HG03135 (cell line): ENCODE measurements at regions not wholly inside any gene's neighbourhood (a gene's known extent, or its start where the extent isn't known, plus 50 kb on each side); places are given as distances from the start of the nearest gene placed in this dataset.

ENCODE experiments used
- ATAC-seq: cut with Tn5 transposase; IDR thresholded peaks from one replicate; pipeline ENCODE4 v1.9.1; 2021; ENCODE audit warnings: mild to moderate bottlenecking, moderate library complexity; ENCODE audit not compliant: unreplicated experiment

DNA sequence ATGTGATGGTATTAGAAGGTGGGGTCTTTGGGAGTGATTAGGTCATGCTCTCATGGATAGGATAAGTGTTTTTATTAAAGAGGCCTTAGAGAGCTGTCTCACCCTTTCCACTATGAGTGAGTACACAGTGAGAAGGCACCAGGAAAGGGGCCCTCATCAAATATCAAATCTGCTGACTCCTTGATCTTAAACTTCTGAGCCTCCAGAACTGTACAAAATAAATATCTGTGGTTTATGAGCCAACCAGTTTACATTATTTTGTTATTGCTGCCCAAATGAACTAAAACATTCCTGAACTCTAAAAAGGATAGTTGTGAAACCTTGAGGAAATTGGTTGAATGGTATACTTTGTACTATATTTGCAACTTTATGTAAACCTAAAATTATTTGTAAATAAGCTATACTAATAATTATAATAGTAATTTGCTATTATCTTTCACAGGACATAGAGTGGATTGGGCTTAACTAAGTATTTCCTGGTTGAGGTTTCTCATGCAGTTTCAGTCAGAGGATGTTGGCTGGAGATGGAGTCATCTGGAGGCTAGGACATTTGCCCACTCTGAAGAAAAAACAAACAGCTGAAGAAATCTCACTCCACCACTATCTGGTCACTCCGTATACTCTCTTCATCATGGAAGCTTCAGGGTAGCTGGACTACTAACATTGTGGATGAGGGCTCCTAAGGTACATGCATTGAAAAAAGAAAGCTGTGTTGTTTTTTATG, 1068.6 kb upstream of the CADM2 start:
- ATAC-seq, result no peak

- ATAC-seq, result no peak
Observed at GRCh38 chr3:83890763-83891135, 1068.0 kb upstream of the CADM2 start.

DNA sequence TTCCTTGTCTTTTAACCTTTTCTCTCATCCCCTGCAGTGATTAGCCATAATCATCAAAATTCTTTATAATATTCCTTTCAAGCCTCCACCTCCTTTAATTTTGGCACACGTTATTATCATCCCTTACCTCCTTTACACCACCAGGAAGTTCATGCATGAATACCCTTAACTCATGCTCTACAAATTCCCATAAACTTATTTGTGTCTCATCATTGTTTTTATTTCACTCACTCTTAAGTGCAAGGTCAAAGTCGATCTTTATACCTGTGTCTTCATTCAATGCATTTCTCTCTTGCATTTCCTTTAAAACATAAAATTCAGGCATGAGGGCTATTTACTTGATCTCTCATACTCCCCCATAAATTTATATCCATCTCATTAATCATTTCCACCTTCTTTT, 1064.6 kb upstream of the CADM2 start:
- ATAC-seq, result no peak

DNA sequence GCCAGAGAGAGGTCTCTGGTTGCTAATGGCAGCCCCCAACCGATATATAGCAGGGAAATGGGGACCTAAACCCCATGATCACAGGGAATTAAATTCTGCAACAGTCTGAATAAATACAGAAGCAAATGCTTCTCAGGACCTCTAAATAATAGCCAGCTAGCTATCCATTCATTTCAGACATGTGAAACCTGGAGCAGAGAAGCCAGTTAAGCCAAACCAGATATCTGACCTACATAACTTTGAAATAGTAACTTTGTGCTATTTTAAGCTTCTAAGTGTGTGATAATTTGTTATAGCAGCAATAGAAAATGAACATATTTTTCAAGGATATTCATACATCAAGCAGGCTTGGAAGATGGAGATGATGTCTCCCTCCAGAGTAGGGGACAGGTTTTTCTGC, 1062.9 kb upstream of the CADM2 start:
- no peak for ATAC-seq

DNA sequence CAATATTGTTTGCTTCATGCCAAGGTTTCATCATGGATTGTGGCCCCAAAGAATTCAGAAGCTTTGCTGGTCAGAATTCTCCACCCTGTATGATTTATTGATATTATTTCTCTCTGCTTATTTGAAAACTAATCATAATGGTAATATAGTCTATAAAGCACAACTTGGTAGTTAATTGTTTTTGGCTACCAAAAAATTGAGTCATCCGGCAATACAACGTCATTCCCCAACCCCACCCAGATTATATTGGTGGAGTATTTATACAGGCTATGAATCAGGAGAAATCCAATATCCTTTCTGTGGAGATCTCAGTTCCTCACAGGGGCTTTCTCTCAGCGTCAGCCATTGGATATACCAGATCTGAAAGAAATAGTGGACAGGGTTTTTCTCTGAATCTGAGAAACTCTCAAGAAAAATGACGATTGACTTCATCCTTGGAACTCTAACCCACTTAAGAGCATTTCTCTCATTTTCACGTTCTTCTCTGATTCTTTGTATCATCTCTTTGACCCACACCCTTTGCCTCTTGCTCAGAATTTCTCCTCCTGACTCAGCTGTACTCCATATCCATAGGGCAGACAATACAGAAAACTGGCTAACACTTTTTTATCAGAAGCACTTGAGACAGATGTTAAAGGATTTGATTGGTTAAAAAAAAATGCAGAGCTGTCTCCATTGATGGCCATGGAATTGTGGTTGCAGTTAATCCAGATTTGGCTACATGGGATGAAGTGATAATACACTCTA, 1055.8 kb upstream of the CADM2 start:
- no peak for ATAC-seq

GRCh38 chr3:83913381-83913780, 1045.4 kb upstream of the CADM2 start:
- ATAC-seq, result no peak

DNA sequence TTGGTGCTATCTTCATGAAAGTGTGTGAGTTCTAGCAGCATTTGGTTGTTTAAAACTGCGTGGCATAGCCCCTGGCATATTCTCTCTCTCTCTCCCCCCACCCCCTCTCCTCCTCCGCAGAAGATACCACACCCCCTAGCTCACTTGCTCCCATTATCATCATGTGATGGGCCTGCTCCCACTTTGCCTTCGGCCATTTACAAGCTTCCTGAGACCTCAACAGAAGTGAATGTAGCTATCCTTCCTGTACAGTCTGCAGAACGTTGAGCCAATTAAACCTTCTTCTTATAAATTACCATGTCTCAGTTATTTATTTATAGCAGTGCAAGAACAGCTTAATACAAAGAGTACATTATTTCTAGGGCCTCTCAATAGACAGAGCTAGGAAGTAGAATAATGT, 1032.5 kb upstream of the CADM2 start:
- ATAC-seq, result no peak

DNA sequence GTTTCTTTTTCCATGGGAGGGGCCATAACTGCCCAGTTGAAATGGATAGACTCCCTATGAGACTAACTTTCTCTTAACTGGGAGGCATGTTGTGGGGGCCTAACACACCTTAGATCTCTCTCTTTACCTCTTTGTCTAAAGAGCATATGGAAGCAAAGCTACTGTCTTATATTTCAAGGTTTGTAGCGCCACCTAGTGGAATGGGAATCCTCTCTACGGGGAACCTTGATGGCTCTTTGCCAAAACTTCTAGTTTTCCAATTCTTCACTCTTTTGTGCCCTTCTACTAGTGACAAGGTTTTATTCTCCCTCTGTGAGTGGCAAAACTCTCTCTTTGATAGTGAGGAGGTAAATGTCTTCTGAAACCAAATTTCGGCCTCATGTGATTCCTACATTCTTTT, 1030.4 kb upstream of the CADM2 start:
- no peak for ATAC-seq

DNA sequence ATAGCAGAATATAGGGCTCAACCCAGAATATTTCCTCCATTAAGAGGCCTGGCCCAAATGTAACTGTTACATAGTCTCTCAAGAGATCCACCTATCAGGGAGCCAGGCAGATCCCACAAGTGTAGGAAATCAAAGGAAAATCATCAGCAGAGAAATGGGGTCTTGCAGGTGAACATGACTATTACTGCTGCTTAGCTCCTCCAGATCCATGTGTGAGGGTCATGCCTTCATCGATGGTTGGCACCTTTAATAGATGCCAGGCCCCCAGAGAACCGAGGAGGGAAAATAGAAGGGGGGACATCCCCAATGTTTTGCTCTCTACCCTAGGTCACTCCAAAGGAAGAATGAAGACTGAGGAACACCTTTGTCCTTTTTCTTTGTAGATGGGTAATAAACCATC, 1029.9 kb upstream of the CADM2 start:
- ATAC-seq, result no peak

- no peak for ATAC-seq
Observed at GRCh38 chr3:83934192-83935021, 1024.4 kb upstream of the CADM2 start.

- no peak for ATAC-seq
Observed at GRCh38 chr3:83938491-83938890, 1020.3 kb upstream of the CADM2 start.

- no peak for ATAC-seq
Observed at GRCh38 chr3:83941990-83942745, 1016.6 kb upstream of the CADM2 start.

DNA sequence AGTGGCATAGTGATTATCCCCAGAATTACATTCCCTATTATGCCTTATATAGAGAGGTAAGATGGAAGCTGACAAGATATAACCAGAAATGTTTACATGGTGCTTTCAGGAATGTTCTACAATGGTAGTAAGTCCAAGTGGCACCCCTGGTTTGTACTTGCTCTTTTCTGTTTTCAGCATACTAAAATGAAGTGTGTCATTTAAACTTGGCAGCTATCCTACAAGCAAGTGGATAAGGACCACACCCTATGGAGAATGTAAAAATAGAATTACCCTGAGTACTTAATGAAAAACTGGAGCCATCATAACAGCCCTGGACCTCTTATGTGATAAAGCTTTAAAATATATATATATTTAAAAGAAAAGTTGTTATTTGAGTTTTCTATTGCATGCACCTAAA, 1012.7 kb upstream of the CADM2 start:
- no peak for ATAC-seq

DNA sequence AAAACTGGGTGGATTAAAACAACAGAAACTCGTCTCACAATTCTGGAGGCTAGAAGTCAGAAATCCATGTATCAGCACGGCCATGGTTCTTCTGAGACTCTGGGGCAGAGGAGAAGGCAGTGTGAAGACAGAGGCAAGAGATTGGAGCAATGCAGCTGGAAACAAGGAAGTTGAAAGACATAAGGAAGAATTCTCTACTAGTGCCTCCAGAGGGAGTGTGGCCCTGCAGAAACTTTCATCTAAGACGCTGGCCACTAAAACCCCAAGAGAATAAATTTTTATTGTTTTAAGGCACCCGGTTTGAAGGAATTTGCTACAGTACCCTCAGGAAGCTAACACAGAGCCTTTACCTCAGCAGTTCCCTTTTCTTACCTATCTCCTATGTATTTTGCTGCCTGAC, 1012.2 kb upstream of the CADM2 start:
- ATAC-seq, result no peak

DNA sequence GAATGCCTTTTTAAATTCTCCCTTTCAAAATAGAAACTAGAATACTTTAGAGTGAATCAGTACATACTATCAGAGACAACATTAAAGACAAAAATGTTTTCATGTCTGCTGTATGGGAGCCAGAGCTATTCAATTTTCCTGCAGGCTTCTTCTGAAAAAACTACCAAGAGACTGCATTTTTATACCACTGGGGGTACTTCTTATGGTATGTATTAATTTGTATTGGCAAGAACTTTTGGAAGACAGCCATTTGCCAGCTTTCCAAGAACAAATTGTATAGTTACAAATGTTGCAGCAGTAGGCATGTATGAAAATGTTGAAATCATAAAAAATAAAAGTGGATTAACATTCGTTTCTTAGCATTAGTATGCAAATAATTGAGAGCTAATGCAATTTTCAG, 1010.0 kb upstream of the CADM2 start:
- no peak for ATAC-seq

GRCh38 chr3:83953417-83954089, 1005.2 kb upstream of the CADM2 start:
- ATAC-seq, result no peak

GRCh38 chr3:83956431-83956830, 1002.4 kb upstream of the CADM2 start:
- ATAC-seq, result no peak

DNA sequence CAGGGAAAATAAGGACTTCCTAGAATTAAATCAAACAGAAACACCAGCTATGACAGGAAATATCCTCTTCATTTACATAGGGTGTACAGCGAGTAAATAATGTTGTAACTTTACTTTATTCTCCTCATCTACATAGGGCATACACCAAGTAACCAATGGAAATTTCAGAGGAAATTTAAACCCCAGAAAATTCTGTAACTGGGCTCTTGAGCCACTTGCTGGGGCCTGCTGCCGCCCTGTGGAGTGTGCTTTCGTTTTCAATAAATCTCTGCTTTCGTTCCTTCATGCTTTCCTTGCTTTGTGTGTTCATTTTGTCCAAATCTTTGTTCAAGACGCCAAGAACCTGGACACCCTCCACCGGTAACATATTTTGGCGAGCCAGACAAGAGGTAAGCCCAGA, 990.4 kb upstream of the CADM2 start:
- no peak for ATAC-seq

GRCh38 chr3:83971666-83972065, 987.1 kb upstream of the CADM2 start:
- no peak for ATAC-seq

DNA sequence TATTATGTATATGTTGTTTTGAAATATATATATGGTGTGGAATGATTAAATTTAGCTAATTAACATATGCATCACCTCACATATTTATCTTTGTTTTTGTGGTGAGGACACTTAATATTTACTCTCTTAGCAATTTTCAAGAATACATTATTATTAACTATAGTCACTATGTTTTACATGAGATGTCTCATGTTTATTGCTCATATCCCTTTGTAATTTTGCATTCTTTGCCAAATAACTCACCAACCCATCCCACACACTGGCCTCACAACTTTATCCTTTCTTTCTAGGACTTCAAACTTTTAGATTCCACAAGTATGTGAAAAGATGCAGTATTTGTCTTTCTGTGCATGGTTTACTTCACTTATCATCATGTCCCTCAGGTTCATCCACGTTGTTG, 950.2 kb upstream of the CADM2 start:
- ATAC-seq, result no peak

- no peak for ATAC-seq
Observed at GRCh38 chr3:84023842-84024241, 934.9 kb upstream of the CADM2 start.
